HG03025 (cell line): ENCODE measurements at regions not wholly inside any gene's neighbourhood (a gene's known extent, or its start where the extent isn't known, plus 50 kb on each side); places are given as distances from the start of the nearest gene placed in this dataset.

Experiments used
- ATAC-seq: cut with Tn5 transposase; IDR thresholded peaks from one replicate; pipeline ENCODE4 v1.9.1; 2021; ENCODE audit warnings: mild to moderate bottlenecking, moderate library complexity; ENCODE audit not compliant: unreplicated experiment, low FRiP score

GRCh38 chr2:19667085-19667484, 234.7 kb downstream of the TTC32 start:
- ATAC-seq, result no peak

- ATAC-seq, result no peak
Observed at GRCh38 chr2:19664646-19665045, 237.1 kb downstream of the TTC32 start.

- ATAC-seq, result no peak
Observed at GRCh38 chr2:19659024-19659792, 242.6 kb downstream of the TTC32 start.

GRCh38 chr2:19656011-19656410, 245.8 kb downstream of the TTC32 start:
- ATAC-seq, result no peak

- ATAC-seq, result no peak
Observed at GRCh38 chr2:19654310-19655090, 247.3 kb downstream of the TTC32 start.

GRCh38 chr2:19653509-19653908, 248.3 kb downstream of the TTC32 start:
- no peak for ATAC-seq

- ATAC-seq, result no peak
Observed at GRCh38 chr2:19652811-19653210, 249.0 kb downstream of the TTC32 start.

- ATAC-seq, result no peak
Observed at GRCh38 chr2:19651466-19651865, 250.3 kb downstream of the TTC32 start.

GRCh38 chr2:19649785-19650380, 251.9 kb downstream of the TTC32 start:
- ATAC-seq, result no peak

GRCh38 chr2:19649142-19649541, 252.6 kb downstream of the TTC32 start:
- ATAC-seq, result no peak

GRCh38 chr2:19648583-19648982, 253.2 kb downstream of the TTC32 start:
- no peak for ATAC-seq

GRCh38 chr2:19646987-19647386, 254.8 kb downstream of the TTC32 start:
- no peak for ATAC-seq

GRCh38 chr2:19644763-19645162, 257.0 kb downstream of the TTC32 start:
- no peak for ATAC-seq

- ATAC-seq, result peak; percentile 81
Observed at GRCh38 chr2:19643117-19643518, 258.7 kb downstream of the TTC32 start.

- no peak for ATAC-seq
Observed at GRCh38 chr2:19642501-19642900, 259.3 kb downstream of the TTC32 start.

- ATAC-seq, result no peak
Observed at GRCh38 chr2:19635951-19636510, 265.8 kb downstream of the TTC32 start.

- no peak for ATAC-seq
Observed at GRCh38 chr2:19632403-19632991, 269.3 kb downstream of the TTC32 start.

GRCh38 chr2:19631871-19632270, 269.9 kb downstream of the TTC32 start:
- ATAC-seq, result no peak

GRCh38 chr2:19630921-19631320, 270.9 kb downstream of the TTC32 start:
- ATAC-seq, result no peak

- no peak for ATAC-seq
Observed at GRCh38 chr2:19627359-19627758, 268.9 kb upstream of the OSR1 start.

- no peak for ATAC-seq
Observed at GRCh38 chr2:19623488-19623887, 265.1 kb upstream of the OSR1 start.
